SK-N-SH (cell line): ENCODE measurements at regions not wholly inside any gene's neighbourhood (a gene's known extent, or its start where the extent isn't known, plus 50 kb on each side); places are given as distances from the start of the nearest gene placed in this dataset.

ENCODE experiments used
- CTCF ChIA-PET: fragments of 300-600, 350-600 bp; formaldehyde crosslinking; extraction: SDS; loops from one replicate; lab custom pipeline; 2021; lab: Yijun Ruan, JAX
- POLR2A ChIA-PET: fragments of 350-600 bp; sonication (Branson Sonifier 250); formaldehyde crosslinking; extraction: SDS; loops from one replicate; lab custom pipeline; 2020; ENCODE audit warnings: antibody characterized with exemption, inconsistent platforms; lab: Yijun Ruan, JAX
- DNase-seq: peaks from one replicate; pipeline ENCODE4 v3.0.0; 2012
- H2AFZ ChIP-seq: fragments of 200-600 bp; sonication (generic); 2 replicates; pipeline ENCODE4 v1.8.1; 2016; ENCODE audit warnings: antibody characterized with exemption, mild to moderate bottlenecking, low read depth
- H3F3A ChIP-seq: fragments of 200-600 bp; sonication (generic); replicated peaks from 2 replicates; pipeline ENCODE3; 2016; ENCODE audit warnings: antibody characterized with exemption, mild to moderate bottlenecking; ENCODE audit not compliant: insufficient read depth
- H3K27ac ChIP-seq, 2 experiments: fragments of 200-500 bp in 1 of 2; fragments of 200-600 bp in 1 of 2; sonication (Bioruptor generic) in 1 of 2; sonication (generic), shearing (Covaris generic) in 1 of 2; 2 replicates each; pipeline versions ENCODE4 v1.5.1 to v1.6.1; 2014 to 2016; ENCODE audit warnings: low read depth in 2 of 2, inconsistent platforms in 1 of 2, low read length in 1 of 2, mild to moderate bottlenecking in 1 of 2, mixed read lengths in 1 of 2
- H3K27me3 ChIP-seq: fragments of 200-600 bp; sonication (generic), shearing (Covaris generic); 2 replicates; pipeline ENCODE4 v1.6.1; 2016; ENCODE audit warnings: mixed run types; ENCODE audit not compliant: insufficient read depth
- H3K36me3 ChIP-seq, 2 experiments: fragments of 200-500 bp in 1 of 2; fragments of 200-600 bp in 1 of 2; sonication (Bioruptor generic) in 1 of 2; sonication (generic) in 1 of 2; replicated peaks in 1 of 2; 2 replicates each; pipeline versions ENCODE3 to v1.5.1; 2014 to 2016; ENCODE audit warnings: low read length in 1 of 2, mild to moderate bottlenecking in 1 of 2; ENCODE audit not compliant: insufficient read depth in 2 of 2, control insufficient read depth in 1 of 2
- H3K4me1 ChIP-seq, 2 experiments: fragments of 200-500 bp in 1 of 2; fragments of 200-600 bp in 1 of 2; sonication (Bioruptor generic) in 1 of 2; sonication (generic), shearing (Covaris generic) in 1 of 2; 2 replicates each; pipeline versions ENCODE4 v1.5.1 to v1.6.1; 2014 to 2016; ENCODE audit warnings: low read depth in 1 of 2, low read length in 1 of 2, mixed run types in 1 of 2; ENCODE audit not compliant: insufficient read depth in 2 of 2, control insufficient read depth in 1 of 2
- H3K4me2 ChIP-seq: fragments of 200-600 bp; sonication (generic), shearing (Covaris generic); 2 replicates; pipeline ENCODE4 v1.6.1; 2017; ENCODE audit warnings: mixed run types
- H3K4me3 ChIP-seq, 2 experiments: fragments of 200-500 bp in 1 of 2; fragments of 200-600 bp in 1 of 2; sonication (Bioruptor generic) in 1 of 2; sonication (generic), shearing (Covaris generic) in 1 of 2; 2 replicates each; pipeline versions ENCODE4 v1.5.1 to v1.8.1; 2014 to 2016; ENCODE audit warnings: low read depth in 2 of 2, inconsistent platforms in 1 of 2, low read length in 1 of 2, mild to moderate bottlenecking in 1 of 2, mixed read lengths in 1 of 2, moderate library complexity in 1 of 2
- H3K79me2 ChIP-seq: fragments of 200-600 bp; sonication (generic); 2 replicates; pipeline ENCODE4 v1.8.1; 2017; ENCODE audit warnings: mild to moderate bottlenecking; ENCODE audit not compliant: insufficient read depth
- H3K9ac ChIP-seq: fragments of 200-600 bp; sonication (generic); 2 replicates; pipeline ENCODE4 v1.6.1; 2017; ENCODE audit warnings: mixed run types
- H3K9me2 ChIP-seq: fragments of 200-600 bp; sonication (generic); 2 replicates; pipeline ENCODE4 v1.6.1; 2017; ENCODE audit warnings: mixed run types
- H3K9me3 ChIP-seq: fragments of 200-600 bp; sonication (generic); 2 replicates; pipeline ENCODE4 v1.6.1; 2017; ENCODE audit warnings: mixed run types, mild to moderate bottlenecking, moderate library complexity
- H4K20me1 ChIP-seq: fragments of 200-600 bp; sonication (generic); 2 replicates; pipeline ENCODE4 v1.6.1; 2017; ENCODE audit warnings: mild to moderate bottlenecking, mixed run types; ENCODE audit not compliant: insufficient read depth
- CHD2 ChIP-seq: fragments of 150-350 bp; IDR thresholded peaks from 2 replicates; pipeline ENCODE4 v1.6.1; 2018; ENCODE audit warnings: low read length; ENCODE audit not compliant: partially characterized antibody
- EP300 ChIP-seq, 2 experiments: IDR thresholded peaks; 2 replicates each; pipeline versions ENCODE4 v1.4.0 to v1.6.1; 2012; ENCODE audit warnings: borderline replicate concordance in 1 of 2, low read depth in 1 of 2, low read length in 1 of 2
- EZH2phosphoT487 ChIP-seq: fragments of 200-600 bp; sonication (generic); IDR thresholded peaks from 2 replicates; pipeline ENCODE4 v1.6.1; 2017; ENCODE audit warnings: low read depth, mixed run types, mild to moderate bottlenecking, antibody characterized with exemption, moderate library complexity, borderline replicate concordance
- FOXM1 ChIP-seq: IDR thresholded peaks from 2 replicates; pipeline ENCODE4 v1.4.0; 2012; ENCODE audit warnings: low read depth, mild to moderate bottlenecking
- GABPA ChIP-seq: IDR thresholded peaks from 2 replicates; pipeline ENCODE4 v1.4.0; 2012; ENCODE audit warnings: low read depth, mild to moderate bottlenecking
- IRF3 ChIP-seq: fragments of 150-350 bp; IDR thresholded peaks from 2 replicates; pipeline ENCODE4 v1.6.1; 2016; ENCODE audit warnings: mild to moderate bottlenecking, low read depth, low read length
- JUND ChIP-seq: IDR thresholded peaks from 2 replicates; pipeline ENCODE4 v1.4.0; 2012
- MAX ChIP-seq: IDR thresholded peaks from 2 replicates; pipeline ENCODE4 v1.4.0; 2012; ENCODE audit warnings: low read depth
- MXI1 ChIP-seq: IDR thresholded peaks from 2 replicates; pipeline ENCODE4 v1.6.1; 2012; ENCODE audit warnings: mild to moderate bottlenecking, low read depth, low read length, improper control_type of control experiment
- NFIC ChIP-seq: IDR thresholded peaks from 2 replicates; pipeline ENCODE4 v1.4.0; 2012; ENCODE audit warnings: borderline replicate concordance
- POLR2AphosphoS5 ChIP-seq: IDR thresholded peaks from 2 replicates; pipeline ENCODE4 v1.6.1; 2012; ENCODE audit warnings: low read depth, low read length
- RFX5 ChIP-seq: IDR thresholded peaks from 2 replicates; pipeline ENCODE4 v1.6.1; 2012; ENCODE audit warnings: mild to moderate bottlenecking, improper control_type of control experiment, low read length
- RXRA ChIP-seq: IDR thresholded peaks from 2 replicates; pipeline ENCODE4 v1.4.0; 2012; ENCODE audit warnings: low read depth, mild to moderate bottlenecking, borderline replicate concordance
- SIN3A ChIP-seq: IDR thresholded peaks from 2 replicates; pipeline ENCODE4 v1.6.1; 2012; ENCODE audit warnings: low read depth, mild to moderate bottlenecking, low read length, moderate library complexity, borderline replicate concordance
- TAF1 ChIP-seq: IDR thresholded peaks from 2 replicates; pipeline ENCODE4 v1.6.1; 2012; ENCODE audit warnings: low read depth, mild to moderate bottlenecking, low read length, moderate library complexity, borderline replicate concordance
- TCF12 ChIP-seq: IDR thresholded peaks from 2 replicates; pipeline ENCODE4 v1.4.0; 2012
- USF1 ChIP-seq: IDR thresholded peaks from 2 replicates; pipeline ENCODE4 v1.4.0; 2012; ENCODE audit warnings: low read depth, borderline replicate concordance
- ZBTB33 ChIP-seq: IDR thresholded peaks from 2 replicates; pipeline ENCODE4 v1.4.0; 2012; ENCODE audit warnings: low read depth, borderline replicate concordance
- WGBS: methylation state at CpG from one replicate; pipeline ENCODE4 v1.1.6; 2017; ENCODE audit warnings: low lambda C conversion rate; 5-methylcytosine and 5-hydroxymethylcytosine counted together

GRCh38 chr13:47463002-47463401, 538.1 kb downstream of the SUCLA2 start:
- TF ChIP-seq SIN3A (no peak), MXI1 (no peak), RFX5 (no peak), JUND (no peak), USF1 (no peak)
- Histone ChIP-seq H3K9me3 (no peaks in the 10 kb centered on the region), H2AFZ (no peak overlapping the region), H3K27ac (no peak overlapping the region), H3K79me2 (no peaks in the 10 kb centered on the region), H3K4me3 (no peak overlapping the region), H3F3A (no peaks in the 10 kb centered on the region), H3K4me2 (no peak overlapping the region), H3K27me3 (no peaks in the 10 kb centered on the region), H3K4me1 (no peaks in the 10 kb centered on the region; a peak in 1 of 4 replicates), H3K9me2 (no peaks in the 10 kb centered on the region), H3K9ac (no peak overlapping the region), H4K20me1 (no peaks in the 10 kb centered on the region), H3K36me3 (no peaks in the 10 kb centered on the region)
- WGBS: 68% methylated on average over 2 of the region's 2 CpGs
- CTCF ChIA-PET: no interaction called here
- POLR2A ChIA-PET: no interaction called here
- DNase-seq: no peak

- WGBS: 41% methylated on average over 1 of the region's 1 CpG
- no peak overlapping the region for H3K4me2 ChIP-seq
- DNase-seq: no peak
- no peaks in the 10 kb centered on the region for H3K27me3 ChIP-seq
- no peaks in the 10 kb centered on the region for H3K9me3 ChIP-seq
- ChIA-PET CTCF (no interaction called here), POLR2A (interaction anchor here (0.7 kb wide), 1 partner anchor 11 kb away, joined by 4 read pairs; no protein-coding TSS in a partner anchor)
- H3K79me2 ChIP-seq: no peaks in the 10 kb centered on the region
- no peak overlapping the region for H3K4me3 ChIP-seq
- no peak overlapping the region for H2AFZ ChIP-seq
- no peak overlapping the region for H3K27ac ChIP-seq
- H3K9me2 ChIP-seq: no peaks in the 10 kb centered on the region
- no peaks in the 10 kb centered on the region for H4K20me1 ChIP-seq
- peaks cover 9% of the 10 kb centered on the region for H3F3A ChIP-seq
- H3K36me3 ChIP-seq: no peaks in the 10 kb centered on the region
- H3K9ac ChIP-seq: no peak overlapping the region
- no peaks in the 10 kb centered on the region; a peak in 1 of 4 replicates for H3K4me1 ChIP-seq
- TF ChIP-seq ZBTB33 (no peak), FOXM1 (no peak), SIN3A (no peak), TAF1 (no peak), MAX (no peak), GABPA (no peak), EP300 (IDR thresholded peaks at IDR 0.05; ENCODE audit: borderline replicate concordance in 1 of 2, low read depth in 1 of 2, low read length in 1 of 2) (no peak), POLR2AphosphoS5 (no peak), EZH2phosphoT487 (no peak), CHD2 (no peak), NFIC (no peak), MXI1 (no peak), TCF12 (no peak), IRF3 (no peak), RXRA (no peak)
These were observed 539.3 kb downstream of the SUCLA2 start for GRCh38 chr13:47461816-47462215.
